ENCODE measurements at regions not wholly inside any gene's neighbourhood (a gene's known extent, or its start where the extent isn't known, plus 50 kb on each side); places are given as distances from the start of the nearest gene placed in this dataset.

- TF ChIP-seq RARB (CRISPR knock-in tag; IDR thresholded peaks at IDR 0.05) (no peak), CTCF (IDR thresholded peaks at IDR 0.05) (no peak), CHD4 (IDR thresholded peaks at IDR 0.05; ENCODE audit: borderline replicate concordance) (no peak), HMGXB4 (CRISPR knock-in tag; IDR thresholded peaks at IDR 0.05; ENCODE audit: borderline replicate concordance) (no peak), EP300 (IDR thresholded peaks at IDR 0.05) (no peak), KDM1A (IDR thresholded peaks at IDR 0.05; ENCODE audit: low read depth) (no peak), KDM5A (IDR thresholded peaks at IDR 0.05) (no peak), NFE2L2 (conservative IDR thresholded peaks at IDR 0.05; ENCODE audit: low read length) (no peak), MAFK (IDR thresholded peaks at IDR 0.05; ENCODE audit: partially characterized antibody) (no peak), ATOH8 (CRISPR knock-in tag; IDR thresholded peaks at IDR 0.05; ENCODE audit: low read depth) (no peak), SMC3 (IDR thresholded peaks at IDR 0.05) (no peak), REST (IDR thresholded peaks at IDR 0.05) (no peak)
Measured at GRCh38 chr11:27563641-27564040, 57.1 kb upstream of the LIN7C start.
